GM18519 (cell line): ENCODE measurements at regions not wholly inside any gene's neighbourhood (a gene's known extent, or its start where the extent isn't known, plus 50 kb on each side); places are given as distances from the start of the nearest gene placed in this dataset.

ENCODE experiments used
- ATAC-seq: cut with Tn5 transposase; IDR thresholded peaks from one replicate; pipeline ENCODE4 v1.9.1; 2021; ENCODE audit warnings: mild to moderate bottlenecking, moderate library complexity; ENCODE audit not compliant: unreplicated experiment, low FRiP score

DNA sequence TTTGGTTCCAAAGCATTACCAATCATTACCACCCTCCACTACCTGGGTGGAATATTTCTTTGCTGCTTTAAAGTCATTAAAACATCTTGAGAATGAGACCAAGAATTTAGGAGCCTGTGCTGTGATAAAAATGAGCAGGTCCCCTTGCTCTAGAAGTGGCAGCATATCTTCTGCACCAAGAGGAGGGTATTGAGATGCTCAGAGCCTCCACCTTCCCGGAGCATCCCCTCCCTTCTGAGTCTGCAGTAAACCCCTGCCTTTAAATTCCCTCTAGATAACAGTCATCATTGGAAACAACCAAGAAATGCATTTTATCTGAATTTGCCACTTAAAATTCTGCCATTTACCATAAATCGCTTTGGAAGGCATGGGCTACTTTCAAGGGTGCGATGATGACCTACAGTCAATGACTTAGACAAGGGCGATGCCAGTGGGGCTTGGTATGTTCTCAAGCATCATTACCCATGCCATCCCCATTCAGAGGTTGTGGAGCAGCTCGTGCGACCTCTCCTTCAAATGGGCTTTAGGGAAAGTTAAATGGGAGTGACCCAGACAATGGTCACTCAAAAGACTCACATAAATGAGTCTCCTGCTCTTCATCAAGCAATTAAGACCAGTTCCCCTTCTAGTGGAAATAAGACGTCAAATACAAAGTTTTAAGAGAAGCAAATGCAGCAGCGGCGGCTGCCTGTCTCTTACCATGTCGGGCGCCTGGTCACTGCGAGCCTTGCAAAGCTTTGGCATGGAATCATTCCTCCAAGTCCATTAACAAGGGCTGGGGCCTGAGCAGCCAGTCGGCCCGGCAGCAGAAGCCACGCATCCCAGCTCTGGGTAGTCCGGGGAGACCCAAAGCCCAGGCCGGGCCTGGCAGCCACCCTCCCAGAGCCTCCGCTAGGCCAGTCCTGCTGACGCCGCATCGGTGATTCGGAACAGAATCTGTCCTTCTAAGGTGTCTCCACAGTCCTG, 334.5 kb downstream of the TMEM121 start:
- no peak for ATAC-seq

DNA sequence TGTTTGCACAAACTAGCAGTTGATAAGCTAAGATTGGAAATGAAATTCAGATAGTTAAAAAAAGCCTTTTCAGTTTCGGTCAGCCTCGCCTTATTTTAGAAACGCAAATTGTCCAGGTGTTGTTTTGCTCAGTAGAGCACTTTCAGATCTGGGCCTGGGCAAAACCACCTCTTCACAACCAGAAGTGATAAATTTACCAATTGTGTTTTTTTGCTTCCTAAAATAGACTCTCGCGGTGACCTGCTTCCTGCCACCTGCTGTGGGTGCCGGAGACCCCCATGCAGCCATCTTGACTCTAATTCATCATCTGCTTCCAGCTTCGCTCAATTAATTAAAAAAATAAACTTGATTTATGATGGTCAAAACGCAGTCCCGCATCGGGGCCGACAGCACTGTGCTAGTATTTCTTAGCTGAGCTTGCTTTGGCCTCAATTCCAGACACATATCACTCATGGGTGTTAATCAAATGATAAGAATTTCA, 335.6 kb downstream of the TMEM121 start:
- ATAC-seq = peak; percentile 64

GRCh38 chr14:105862581-105863239, 336.3 kb downstream of the TMEM121 start:
- no peak for ATAC-seq

GRCh38 chr14:105863296-105864108, 337.1 kb downstream of the TMEM121 start:
- ATAC-seq = no peak

GRCh38 chr14:105864116-105864515, 337.7 kb downstream of the TMEM121 start:
- ATAC-seq = no peak

- ATAC-seq = no peak
Measured at GRCh38 chr14:105864651-105865265, 338.4 kb downstream of the TMEM121 start.

- no peak for ATAC-seq
Measured at GRCh38 chr14:105865266-105865903, 339.0 kb downstream of the TMEM121 start.

GRCh38 chr14:105865904-105866840, 339.8 kb downstream of the TMEM121 start:
- ATAC-seq = no peak

GRCh38 chr14:105866841-105867321, 340.5 kb downstream of the TMEM121 start:
- ATAC-seq = no peak

- no peak for ATAC-seq
Measured at GRCh38 chr14:105867961-105868599, 341.7 kb downstream of the TMEM121 start.

- ATAC-seq = no peak
Measured at GRCh38 chr14:105871590-105871989, 345.2 kb downstream of the TMEM121 start.

- ATAC-seq = no peak
Measured at GRCh38 chr14:105873870-105874512, 347.6 kb downstream of the TMEM121 start.

DNA sequence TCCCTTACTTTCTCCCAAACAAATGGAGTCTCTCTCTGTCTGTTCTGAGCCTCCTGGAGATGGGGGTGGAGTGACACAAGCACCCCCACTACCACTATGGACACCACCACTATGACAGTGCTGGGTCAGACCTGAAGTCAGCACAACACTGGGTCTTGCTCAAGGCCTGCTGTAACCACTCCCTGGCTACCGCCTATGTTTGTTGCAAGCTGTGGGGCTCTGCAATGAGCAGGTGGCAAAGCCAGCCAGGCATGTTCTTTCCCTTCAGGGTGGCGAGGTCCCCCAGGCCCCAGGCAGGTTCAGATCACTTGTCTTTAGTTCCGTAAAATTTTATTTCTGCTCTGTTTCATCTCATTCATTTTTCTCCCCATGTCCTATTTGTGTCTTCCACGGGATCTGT, 349.8 kb downstream of the TMEM121 start:
- ATAC-seq = no peak

DNA sequence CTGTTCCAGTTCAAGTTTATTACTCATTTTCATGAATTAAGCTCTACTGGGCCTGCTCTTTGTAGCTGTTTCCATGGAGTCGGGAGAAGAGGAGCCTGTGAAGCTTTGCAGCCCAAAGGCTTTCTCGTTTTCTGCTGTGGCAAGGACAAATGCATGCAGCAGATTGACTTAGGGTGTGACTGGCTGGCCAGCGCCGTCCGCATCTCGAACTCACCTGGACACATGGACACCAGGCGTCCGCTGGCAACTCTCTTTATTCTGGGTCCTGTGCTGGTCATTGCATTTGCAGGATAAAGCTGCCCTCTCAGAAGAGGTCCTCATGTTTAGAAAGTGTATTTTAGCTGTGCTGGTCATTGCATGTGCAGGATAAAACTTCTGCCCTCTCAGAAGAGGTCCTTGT, 350.4 kb downstream of the TMEM121 start:
- no peak for ATAC-seq

DNA sequence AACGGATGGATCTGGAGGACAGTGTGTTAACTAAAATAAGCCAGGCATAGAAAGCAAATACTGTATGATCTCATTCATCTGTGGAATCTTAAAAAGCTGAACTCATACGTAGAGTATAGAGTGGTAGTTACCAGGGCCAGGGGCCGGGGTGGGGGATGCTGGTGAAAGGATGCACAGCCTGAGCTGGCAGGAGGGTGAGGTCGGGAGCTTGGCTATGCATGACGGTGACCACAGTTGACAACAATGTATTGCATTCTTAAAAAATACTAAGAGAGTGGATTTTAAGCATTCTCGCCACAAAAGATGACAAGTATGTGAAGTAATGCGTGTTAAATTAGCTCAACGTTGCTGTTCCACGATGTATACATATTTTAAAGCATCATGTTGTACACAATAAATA, 351.3 kb downstream of the TMEM121 start:
- ATAC-seq = no peak

GRCh38 chr14:105878125-105878524, 351.7 kb downstream of the TMEM121 start:
- ATAC-seq = no peak

- no peak for ATAC-seq
Measured at GRCh38 chr14:105878554-105878953, 352.2 kb downstream of the TMEM121 start.

GRCh38 chr14:105879503-105879866, 353.1 kb downstream of the TMEM121 start:
- ATAC-seq = no peak
